K562 (cell line): ENCODE measurements at regions not wholly inside any gene's neighbourhood (a gene's known extent, or its start where the extent isn't known, plus 50 kb on each side); places are given as distances from the start of the nearest gene placed in this dataset.

Experiments
- ATAC-seq: fragments of 200-7000 bp; cut with Tn5 transposase; 3 replicates; pipeline ENCODE4 v1.9.1; 2020; ENCODE audit warnings: moderate library complexity
- BruUV-seq: library from RNA; stranded (reverse); fragments of 400-500 nt; replicated peaks from 2 replicates; lab custom pipeline; 2021; lab: Mats Ljungman, UMichigan
- CTCF ChIA-PET: fragments of 300-600 bp; formaldehyde crosslinking; extraction: SDS; loops from one replicate; lab custom pipeline; 2021; ENCODE audit warnings: low intra/inter-chr PET ratio; lab: Yijun Ruan, JAX
- POLR2A ChIA-PET: fragments of 300-600, 350-650 bp; sonication (Branson Sonifier 250); formaldehyde crosslinking; extraction: SDS; loops from one replicate; lab custom pipeline; 2021; ENCODE audit warnings: antibody characterized with exemption, inconsistent platforms; lab: Yijun Ruan, JAX
- DNase-seq, 4 experiments: peaks; one replicate each; pipeline versions ENCODE4 v3.0.0 to v3.0.0-alpha.2; 2011 to 2018; ENCODE audit warnings: low spot score in 3 of 4, mixed read lengths in 3 of 4; ENCODE audit errors: extremely low read depth in 1 of 4
- FAIRE-seq: peaks from 2 replicates; lab custom pipeline; 2011; peaks lifted over from hg19 to GRCh38; lab: Jason Lieb, UNC
- H2AFZ ChIP-seq: 2 replicates; pipeline ENCODE4 v1.6.0; 2011; ENCODE audit warnings: low read depth, low read length, control low read depth, inconsistent platforms
- H3K27ac ChIP-seq: fragments of 200-600 bp; 3 replicates; pipeline ENCODE4 v1.8.0; 2011; ENCODE audit warnings: low read depth, mild to moderate bottlenecking, control low read depth, inconsistent platforms, low read length, moderate library complexity, mixed read lengths; ENCODE audit errors: extremely low read depth
- H3K27me3 ChIP-seq, 2 experiments: fragments of 300-600 bp in 1 of 2; 2 replicates in 1 of 2; 3 replicates in 1 of 2; pipeline versions ENCODE4 v1.6.0 to v1.8.0; 2011; ENCODE audit warnings: inconsistent platforms in 2 of 2, low read length in 2 of 2, mild to moderate bottlenecking in 1 of 2, mixed read lengths in 1 of 2, moderate library complexity in 1 of 2; ENCODE audit not compliant: control insufficient read depth in 2 of 2, insufficient read depth in 2 of 2
- H3K36me3 ChIP-seq: fragments of 300-600 bp; 3 replicates; pipeline ENCODE4 v1.8.0; 2011; ENCODE audit warnings: mild to moderate bottlenecking, low read length, inconsistent platforms; ENCODE audit not compliant: control insufficient read depth, insufficient read depth
- H3K4me1 ChIP-seq, 2 experiments: fragments of 200-600 bp in 1 of 2; replicated peaks in 1 of 2; 2 replicates in 1 of 2; 3 replicates in 1 of 2; pipeline versions ENCODE4 v1.5.1 to v1.8.0; 2011; ENCODE audit warnings: inconsistent platforms in 2 of 2, low read length in 2 of 2, mild to moderate bottlenecking in 1 of 2, mixed read lengths in 1 of 2, moderate library complexity in 1 of 2; ENCODE audit not compliant: control insufficient read depth in 2 of 2, insufficient read depth in 2 of 2
- H3K4me2 ChIP-seq: 2 replicates; pipeline ENCODE4 v1.6.1; 2011; ENCODE audit warnings: low read length, control low read depth, inconsistent platforms, mixed read lengths; ENCODE audit not compliant: insufficient read depth
- H3K4me3 ChIP-seq: fragments of 200-600 bp; sonication (generic), shearing (Covaris generic); 2 replicates; pipeline ENCODE4 v1.5.1; 2016; ENCODE audit warnings: control low read depth, inconsistent platforms
- H3K79me2 ChIP-seq: fragments of 200-600 bp; 3 replicates; pipeline ENCODE4 v1.8.0; 2011; ENCODE audit warnings: low read length, inconsistent platforms; ENCODE audit not compliant: control insufficient read depth, insufficient read depth
- H3K9ac ChIP-seq, 2 experiments: 2 replicates each; pipeline versions ENCODE4 v1.6.0 to v1.6.1; 2011; ENCODE audit warnings: low read depth in 2 of 2, low read length in 2 of 2, control low read depth in 1 of 2, inconsistent platforms in 1 of 2, mild to moderate bottlenecking in 1 of 2, mixed read lengths in 1 of 2; ENCODE audit not compliant: insufficient read depth in 1 of 2
- H3K9me1 ChIP-seq: one replicate; pipeline ENCODE4 v1.6.0; 2011; ENCODE audit warnings: inconsistent platforms, mild to moderate bottlenecking, low read length, moderate library complexity; ENCODE audit not compliant: control insufficient read depth, insufficient read depth
- H3K9me3 ChIP-seq: replicated peaks from 2 replicates; pipeline ENCODE4 v1.5.1; 2011; ENCODE audit warnings: low read depth, low read length, inconsistent platforms; ENCODE audit not compliant: control insufficient read depth, insufficient read depth
- H4K20me1 ChIP-seq: replicated peaks from 2 replicates; pipeline ENCODE4 v1.6.1; 2011; ENCODE audit warnings: low read length, inconsistent platforms, mixed read lengths; ENCODE audit not compliant: control insufficient read depth, insufficient read depth
- C11orf30 ChIP-seq: fragments of 450-650 bp; IDR thresholded peaks from 2 replicates; pipeline ENCODE4 v1.6.1; 2016; ENCODE audit warnings: low read depth, mild to moderate bottlenecking
- CSDE1 ChIP-seq, 2 experiments: fragments of 450-650 bp; IDR thresholded peaks; 2 replicates each; pipeline ENCODE4 v1.6.1; 2016; ENCODE audit warnings: mild to moderate bottlenecking in 1 of 2
- HDAC6 ChIP-seq: IDR thresholded peaks from 2 replicates; pipeline ENCODE4 v1.6.1; 2012; ENCODE audit warnings: low read depth, mild to moderate bottlenecking, control low read depth, inconsistent platforms, low read length, moderate library complexity
- JUNB ChIP-seq: fragments of 450-650 bp; formaldehyde crosslinking; conservative IDR thresholded peaks from 2 replicates; pipeline ENCODE4 v1.4.0; 2020; ENCODE audit warnings: mild to moderate bottlenecking
- MAFF ChIP-seq: IDR thresholded peaks from 2 replicates; pipeline ENCODE4 v1.6.1; 2012; ENCODE audit warnings: low read length, improper control_type of control experiment
- MAFG ChIP-seq: fragments of 450-650 bp; conservative IDR thresholded peaks from 2 replicates; pipeline ENCODE4 v1.6.1; 2016; ENCODE audit warnings: missing genetic modification characterization, missing compliant biosample characterization
- MAFK ChIP-seq: IDR thresholded peaks from 2 replicates; pipeline ENCODE4 v1.6.1; 2011; ENCODE audit warnings: low read length, improper control_type of control experiment
- MTF1 ChIP-seq: fragments of 250-450 bp; sonication (Bioruptor Pico); IDR thresholded peaks from 2 replicates; pipeline ENCODE4 v1.9.0; 2021; ENCODE audit warnings: moderate library complexity, mild to moderate bottlenecking, inconsistent platforms, borderline replicate concordance
- PML ChIP-seq: IDR thresholded peaks from 2 replicates; pipeline ENCODE4 v1.6.1; 2012; ENCODE audit warnings: low read length, inconsistent platforms
- POLR2H ChIP-seq: IDR thresholded peaks from 2 replicates; pipeline ENCODE4 v1.6.1; 2016; ENCODE audit warnings: missing genetic modification characterization, low read depth, mild to moderate bottlenecking, control low read depth, missing compliant biosample characterization, moderate library complexity
- POLR3G ChIP-seq: IDR thresholded peaks from 2 replicates; pipeline ENCODE4 v1.6.1; 2011; ENCODE audit not compliant: insufficient read length, insufficient replicate concordance; ENCODE audit errors: extremely low read depth
- RB1 ChIP-seq: fragments of 450-650 bp; IDR thresholded peaks from 2 replicates; pipeline ENCODE4 v1.6.1; 2017; ENCODE audit warnings: low read depth, mild to moderate bottlenecking
- ZNF224 ChIP-seq: sonication (generic); formaldehyde crosslinking; IDR thresholded peaks from 2 replicates; pipeline ENCODE4 v1.8.0; 2022; ENCODE audit warnings: mild to moderate bottlenecking, missing genetic modification reagents
- ZNF316 ChIP-seq: fragments of 450-650 bp; IDR thresholded peaks from 2 replicates; pipeline ENCODE4 v1.6.1; 2016
- ZNF431 ChIP-seq: sonication (generic); formaldehyde crosslinking; IDR thresholded peaks from 2 replicates; pipeline ENCODE4 v1.8.0; 2022; ENCODE audit warnings: mild to moderate bottlenecking, missing genetic modification reagents
- ZNF586 ChIP-seq: fragments of 450-650 bp; formaldehyde crosslinking; conservative IDR thresholded peaks from 2 replicates; pipeline ENCODE4 v1.4.0; 2020; ENCODE audit warnings: mild to moderate bottlenecking, moderate library complexity
- WGBS: fragments of 100-300 bp; shearing (Covaris generic); methylation state at CpG from one replicate; pipeline ENCODE4 v1.1.6; 2016; ENCODE audit warnings: low coverage, mixed read lengths; ENCODE audit not compliant: insufficient coverage; ENCODE audit errors: missing lambda C conversion rate; 5-methylcytosine and 5-hydroxymethylcytosine counted together
- in situ Hi-C: fragments of 300-500 bp; cut with MboI; formaldehyde crosslinking; loops from 4 replicates; pipeline ENCODE4 v1.15.0; 2018; ENCODE audit warnings: inconsistent platforms, mixed read lengths
- intact Hi-C: fragments of 100-400 bp; cut with micrococcal nuclease; formaldehyde crosslinking; loops from 2 replicates; pipeline ENCODE4 v1.14.2; 2022
- TF ChIP-seq, protein P1 (sequence below): fragments of 450-650 bp; IDR thresholded peaks from one replicate; pipeline ENCODE4 v1.6.1; 2018; ENCODE audit warnings: mild to moderate bottlenecking, moderate library complexity; ENCODE audit not compliant: partially characterized antibody
- TF ChIP-seq, protein P2 (sequence below): fragments of 250-450 bp; sonication (Bioruptor Pico); IDR thresholded peaks from 2 replicates; pipeline ENCODE4 v1.4.0; 2020; ENCODE audit warnings: mild to moderate bottlenecking

GRCh38 chr7:13615679-13616078, 373.8 kb downstream of the ETV1 start:
- 10% methylated on average over 1 of the region's 1 CpG for WGBS
- DNase-seq (no peak), ATAC-seq (no peak), FAIRE-seq (no peak)
- H3K9me1 ChIP-seq: no peaks in the 10 kb centered on the region
- intact Hi-C loops (no loop called here), in situ Hi-C loops (no loop called here)
- no peaks in the 10 kb centered on the region for H3K79me2 ChIP-seq
- BruUV-seq: no TSS peak
- H3K4me1 ChIP-seq: no peaks in the 10 kb centered on the region
- H3K9ac ChIP-seq: no peak overlapping the region
- peak; percentile 93 for TF ChIP-seq MAFF
- TF ChIP-seq MAFK: peak; percentile 92
- peak; percentile 82 for TF ChIP-seq ZNF316
- TF ChIP-seq POLR3G: no peak
- TF ChIP-seq C11orf30: peak; percentile 63; the same call in 1 of the 2 replicates
- TF ChIP-seq MAFG: peak; percentile 89
- TF ChIP-seq PML: no peak
- no peak for TF ChIP-seq RB1
- H3K36me3 ChIP-seq: no peaks in the 10 kb centered on the region
- no peak overlapping the region for H3K4me2 ChIP-seq
- POLR2A ChIA-PET: no interaction called here
- no peak overlapping the region for H2AFZ ChIP-seq
- no peak overlapping the region for H3K4me3 ChIP-seq
- 0 out of 2 replicates have a peak, but pooled peaks cover 2% of the 10 kb centered on the region for H3K9me3 ChIP-seq
- CTCF ChIA-PET: no interaction called here
- H3K27me3 ChIP-seq: no peaks in the 10 kb centered on the region
- H4K20me1 ChIP-seq: no peaks in the 10 kb centered on the region
- no peak overlapping the region for H3K27ac ChIP-seq

GRCh38 chr7:13627455-13627854, 362.0 kb downstream of the ETV1 start:
- H3K4me3 ChIP-seq: no peak overlapping the region
- no peak overlapping the region for H3K9ac ChIP-seq
- no peak overlapping the region for H2AFZ ChIP-seq
- DNase-seq (no peak), FAIRE-seq (no peak), ATAC-seq (no peak)
- ChIA-PET POLR2A (no interaction called here), CTCF (no interaction called here)
- H3K79me2 ChIP-seq: no peaks in the 10 kb centered on the region
- no peaks in the 10 kb centered on the region for H3K4me1 ChIP-seq
- no peaks in the 10 kb centered on the region for H3K36me3 ChIP-seq
- no peaks in the 10 kb centered on the region for H3K9me1 ChIP-seq
- BruUV-seq: no TSS peak
- WGBS: 0% methylated on average over 2 of the region's 2 CpGs
- H3K27me3 ChIP-seq: no peaks in the 10 kb centered on the region; a peak in 1 of 5 replicates
- in situ Hi-C loops: no loop called here
- H3K4me2 ChIP-seq: no peak overlapping the region
- no peaks in the 10 kb centered on the region for H3K9me3 ChIP-seq
- H4K20me1 ChIP-seq: no peaks in the 10 kb centered on the region
- intact Hi-C loops: no loop called here
- H3K27ac ChIP-seq: no peak overlapping the region
- TF ChIP-seq POLR2H (tag) (no peak), ZNF431 (CRISPR knock-in tag) (no peak), JUNB (CRISPR knock-in tag) (no peak), ZNF224 (CRISPR knock-in tag) (no peak), CSDE1 (IDR thresholded peaks at IDR 0.05) (no peak), MTF1 (CRISPR knock-in tag) (no peak), ZNF586 (CRISPR knock-in tag) (no peak), HDAC6 (no peak)
- TF ChIP-seq, protein P1, sequence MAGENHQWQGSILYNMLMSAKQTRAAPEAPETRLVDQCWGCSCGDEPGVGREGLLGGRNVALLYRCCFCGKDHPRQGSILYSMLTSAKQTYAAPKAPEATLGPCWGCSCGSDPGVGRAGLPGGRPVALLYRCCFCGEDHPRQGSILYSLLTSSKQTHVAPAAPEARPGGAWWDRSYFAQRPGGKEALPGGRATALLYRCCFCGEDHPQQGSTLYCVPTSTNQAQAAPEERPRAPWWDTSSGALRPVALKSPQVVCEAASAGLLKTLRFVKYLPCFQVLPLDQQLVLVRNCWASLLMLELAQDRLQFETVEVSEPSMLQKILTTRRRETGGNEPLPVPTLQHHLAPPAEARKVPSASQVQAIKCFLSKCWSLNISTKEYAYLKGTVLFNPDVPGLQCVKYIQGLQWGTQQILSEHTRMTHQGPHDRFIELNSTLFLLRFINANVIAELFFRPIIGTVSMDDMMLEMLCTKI: no peak
- TF ChIP-seq, protein P2, sequence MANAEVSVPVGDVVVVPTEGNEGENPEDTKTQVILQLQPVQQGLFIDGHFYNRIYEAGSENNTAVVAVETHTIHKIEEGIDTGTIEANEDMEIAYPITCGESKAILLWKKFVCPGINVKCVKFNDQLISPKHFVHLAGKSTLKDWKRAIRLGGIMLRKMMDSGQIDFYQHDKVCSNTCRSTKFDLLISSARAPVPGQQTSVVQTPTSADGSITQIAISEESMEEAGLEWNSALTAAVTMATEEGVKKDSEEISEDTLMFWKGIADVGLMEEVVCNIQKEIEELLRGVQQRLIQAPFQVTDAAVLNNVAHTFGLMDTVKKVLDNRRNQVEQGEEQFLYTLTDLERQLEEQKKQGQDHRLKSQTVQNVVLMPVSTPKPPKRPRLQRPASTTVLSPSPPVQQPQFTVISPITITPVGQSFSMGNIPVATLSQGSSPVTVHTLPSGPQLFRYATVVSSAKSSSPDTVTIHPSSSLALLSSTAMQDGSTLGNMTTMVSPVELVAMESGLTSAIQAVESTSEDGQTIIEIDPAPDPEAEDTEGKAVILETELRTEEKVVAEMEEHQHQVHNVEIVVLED: no peak
